GM12891 (cell line): ENCODE measurements at regions not wholly inside any gene's neighbourhood (a gene's known extent, or its start where the extent isn't known, plus 50 kb on each side); places are given as distances from the start of the nearest gene placed in this dataset.

Experiments
- PAX5 ChIP-seq: IDR thresholded peaks from 2 replicates; pipeline ENCODE4 v1.6.1; 2011; ENCODE audit warnings: low read length, moderate library complexity, mild to moderate bottlenecking; ENCODE audit not compliant: insufficient read depth, severe bottlenecking
- POLR2A ChIP-seq: IDR thresholded peaks from 2 replicates; pipeline ENCODE4 v1.6.1; 2011; ENCODE audit warnings: low read depth, low read length, control low read depth

GRCh38 chr5:92308679-92309078 lies 925.6 kb upstream of the ARRDC3 start:
- TF ChIP-seq POLR2A (no peak), PAX5 (no peak)
